Keratinocyte (primary cell): ENCODE measurements at regions not wholly inside any gene's neighbourhood (a gene's known extent, or its start where the extent isn't known, plus 50 kb on each side); places are given as distances from the start of the nearest gene placed in this dataset.

ENCODE experiments used
- CTCF ChIP-seq, 3 experiments: IDR thresholded peaks in 1 of 3; conservative IDR thresholded peaks in 1 of 3; optimal IDR thresholded peaks in 1 of 3; 2 replicates in 2 of 3; 3 replicates in 1 of 3; pipeline versions ENCODE3 to v1.5.1; 2011; ENCODE audit warnings: low read length in 3 of 3, mild to moderate bottlenecking in 3 of 3, moderate library complexity in 2 of 3, control low read depth in 1 of 3, inconsistent platforms in 1 of 3; ENCODE audit not compliant: insufficient read depth in 2 of 3; ENCODE audit errors: extremely low read depth in 1 of 3
- EZH2 ChIP-seq: IDR thresholded peaks from one replicate; pipeline ENCODE4 v1.6.1; 2012; ENCODE audit warnings: inconsistent platforms, mild to moderate bottlenecking, low read length, moderate library complexity

- TF ChIP-seq CTCF (optimal IDR thresholded peaks at IDR 0.05 in 1 of 3, IDR thresholded peaks at IDR 0.05 in 1 of 3, conservative IDR thresholded peaks at IDR 0.05 in 1 of 3; ENCODE audit: extremely low read depth in 1 of 3, insufficient read depth in 2 of 3, low read length in 3 of 3) (no peak), EZH2 (no peak)
These were observed 138.6 kb downstream of the LSMEM1 start for GRCh38 chr7:112619343-112619742.
